Stimulated activated naive CD8-positive, alpha-beta T cell treated with anti-CD3 and anti-CD28 coated beads, Interleukin-15, amount 100 ng/mL, for 72 hours (primary cell): ENCODE measurements at regions not wholly inside any gene's neighbourhood (a gene's known extent, or its start where the extent isn't known, plus 50 kb on each side); places are given as distances from the start of the nearest gene placed in this dataset.
A peak's percentile ranks its signal among the peaks of the same experiment; 100 is the strongest.

Experiments used
- ATAC-seq: fragments of 150-1000 bp; cut with Tn5 transposase; 2 replicates; pipeline ENCODE4 v1.10.0; 2021; ENCODE audit warnings: mild to moderate bottlenecking, moderate library complexity
- DNase-seq, 2 donors: peaks; one replicate each; pipeline ENCODE4 v3.0.0; 2021 to 2022
- H3K27ac Mint-ChIP-seq, 2 donors: one replicate each; pipeline ENCODE4 v1.8.0; 2022; ENCODE audit warnings: mild to moderate bottlenecking in 2 of 2, mixed read lengths in 2 of 2, moderate library complexity in 2 of 2
- H3K27me3 Mint-ChIP-seq: one replicate; pipeline ENCODE4 v1.8.0; 2022; ENCODE audit warnings: mixed read lengths
- H3K4me1 Mint-ChIP-seq: one replicate; pipeline ENCODE4 v1.8.0; 2022; ENCODE audit warnings: mild to moderate bottlenecking, mixed read lengths
- H3K4me3 Mint-ChIP-seq, 2 donors: one replicate each; pipeline ENCODE4 v1.8.0; 2022; ENCODE audit warnings: mild to moderate bottlenecking in 2 of 2, mixed read lengths in 2 of 2, moderate library complexity in 1 of 2
- H3K9me3 Mint-ChIP-seq, 2 donors: one replicate each; pipeline ENCODE4 v1.8.0; 2022; ENCODE audit warnings: mixed read lengths in 2 of 2

- no peak for DNase-seq
- no peaks in the 10 kb centered on the region for H3K27me3 Mint-ChIP-seq
- H3K4me1 Mint-ChIP-seq = no peaks in the 10 kb centered on the region
- no peak overlapping the region for H3K4me3 Mint-ChIP-seq
- H3K9me3 Mint-ChIP-seq = peaks cover 9 to 16% of the 10 kb centered on the region in 2 donors
- H3K27ac Mint-ChIP-seq = no peak overlapping the region
- ATAC-seq = no peak
Measured at GRCh38 chr1:2941040-2941439, 80.2 kb upstream of the ACTRT2 start.

DNA sequence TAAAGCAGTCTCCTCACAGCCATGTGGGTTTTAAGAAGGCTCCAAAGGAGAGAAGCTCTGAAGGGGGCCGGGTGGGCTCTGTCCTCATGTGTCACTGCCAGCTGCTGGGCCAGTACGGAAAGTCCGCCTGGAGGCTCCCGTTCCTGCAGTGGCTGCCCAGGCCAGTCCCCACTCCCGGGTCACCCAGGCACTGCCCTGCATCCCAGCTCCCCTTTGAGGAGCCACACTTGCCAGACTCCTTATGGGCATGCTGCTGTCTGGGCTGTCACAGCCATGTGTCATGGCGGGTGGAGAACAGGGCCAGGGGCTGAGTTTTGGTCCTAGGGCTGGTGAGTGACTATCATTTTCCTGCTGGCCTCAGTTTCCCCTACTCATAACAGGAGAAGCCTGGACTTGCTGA is 79.4 kb upstream of the ACTRT2 start:
- Mint-ChIP-seq H3K27ac (no peak overlapping the region), H3K4me3 (no peak overlapping the region), H3K9me3 (peaks cover 9 to 16% of the 10 kb centered on the region in 2 donors), H3K4me1 (no peaks in the 10 kb centered on the region), H3K27me3 (peaks cover 4% of the 10 kb centered on the region)
- no peak for ATAC-seq
- DNase-seq = no peak

DNA sequence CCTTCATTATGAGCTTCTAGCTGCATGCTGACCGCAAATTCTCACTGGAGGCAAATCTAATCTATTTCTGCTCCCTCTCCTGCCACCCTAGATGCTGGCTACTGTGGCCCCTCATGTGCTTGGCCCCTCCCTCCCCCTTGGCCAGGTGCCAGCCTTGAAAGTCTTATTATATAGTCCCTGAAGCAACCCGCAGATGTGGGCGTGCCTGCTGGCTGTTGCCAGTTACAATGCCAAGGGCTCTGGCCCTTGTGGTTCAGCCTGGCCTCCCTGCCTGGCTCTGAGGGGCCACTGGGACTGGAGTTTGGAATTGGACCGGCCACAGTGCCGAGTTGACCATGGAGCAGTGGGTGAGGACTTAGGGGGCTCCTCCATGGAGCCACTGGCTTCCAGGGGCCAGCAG is 78.9 kb upstream of the ACTRT2 start:
- Mint-ChIP-seq H3K4me3 (no peak overlapping the region), H3K27me3 (peaks cover 9% of the 10 kb centered on the region), H3K4me1 (no peaks in the 10 kb centered on the region), H3K9me3 (peaks cover 9 to 16% of the 10 kb centered on the region in 2 donors), H3K27ac (no peak overlapping the region)
- ATAC-seq (no peak), DNase-seq (no peak)

DNA sequence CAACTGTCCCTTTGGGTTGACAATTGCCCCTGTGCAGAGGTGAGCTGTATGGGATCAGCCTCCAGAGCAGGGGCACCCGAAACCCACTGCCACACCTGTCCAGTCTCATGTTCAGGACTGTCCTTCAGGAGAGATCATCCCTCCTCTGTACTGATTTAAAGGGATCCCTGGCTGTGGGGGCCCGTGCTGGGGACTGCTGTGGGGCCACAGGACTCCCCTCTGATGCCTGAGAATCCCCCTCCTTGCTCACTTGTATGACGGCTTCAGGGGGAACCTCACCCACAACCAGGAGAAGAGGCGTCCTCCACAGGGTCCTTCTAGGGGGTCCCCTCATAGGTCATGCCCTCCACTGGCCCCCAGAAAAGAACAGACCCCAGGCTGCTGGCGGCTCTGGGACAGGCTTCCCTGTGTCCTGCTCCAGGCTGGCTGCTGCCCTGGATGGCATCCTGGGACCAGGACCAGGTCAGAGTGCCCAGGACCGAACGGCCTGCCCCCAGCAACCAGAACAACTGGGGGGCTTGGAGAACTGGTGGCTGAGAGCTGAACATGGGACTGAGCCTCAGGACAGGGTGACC is 77.5 kb upstream of the ACTRT2 start:
- H3K27ac Mint-ChIP-seq = no peak overlapping the region
- DNase-seq (no peak), ATAC-seq (no peak)
- peaks cover 9% of the 10 kb centered on the region for H3K27me3 Mint-ChIP-seq
- peaks cover 5 to 6% of the 10 kb centered on the region in 2 donors for H3K9me3 Mint-ChIP-seq
- no peaks in the 10 kb centered on the region for H3K4me1 Mint-ChIP-seq
- H3K4me3 Mint-ChIP-seq = no peak overlapping the region

DNA sequence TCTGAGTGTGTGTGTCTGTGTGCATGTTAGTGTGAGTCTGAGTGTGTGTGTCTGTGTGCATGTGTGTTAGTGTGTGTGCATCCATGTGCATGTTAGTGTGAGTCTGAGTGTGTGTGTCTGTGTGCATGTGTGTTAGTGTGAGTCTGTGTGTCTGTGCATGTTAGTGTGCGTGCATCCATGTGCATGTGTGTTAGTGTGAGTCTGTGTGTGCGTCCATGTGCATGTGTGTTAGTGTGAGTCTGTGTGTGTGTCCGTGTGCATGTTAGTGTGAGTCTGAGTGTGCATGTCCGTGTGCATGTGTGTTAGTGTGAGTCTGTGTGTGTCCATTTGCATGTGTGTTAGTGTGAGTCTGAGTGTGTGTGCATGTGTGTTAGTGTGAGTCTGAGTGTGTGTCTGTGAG is 76.6 kb upstream of the ACTRT2 start:
- no peaks in the 10 kb centered on the region for H3K4me1 Mint-ChIP-seq

GRCh38 chr1:2945821-2946231 is 75.4 kb upstream of the ACTRT2 start:
- Mint-ChIP-seq H3K27ac (no peak overlapping the region), H3K27me3 (peaks cover 9% of the 10 kb centered on the region), H3K4me1 (no peaks in the 10 kb centered on the region), H3K4me3 (no peak overlapping the region), H3K9me3 (peaks cover 5 to 6% of the 10 kb centered on the region in 2 donors)
- ATAC-seq (no peak), DNase-seq (no peak)

More for the DNA sequence above, 76.6 kb upstream of the ACTRT2 start:
- no peak for ATAC-seq
- Mint-ChIP-seq H3K27ac (no peak overlapping the region), H3K9me3 (peaks cover 5 to 6% of the 10 kb centered on the region in 2 donors), H3K4me3 (no peak overlapping the region), H3K27me3 (peaks cover 9% of the 10 kb centered on the region)
- no peak for DNase-seq

DNA sequence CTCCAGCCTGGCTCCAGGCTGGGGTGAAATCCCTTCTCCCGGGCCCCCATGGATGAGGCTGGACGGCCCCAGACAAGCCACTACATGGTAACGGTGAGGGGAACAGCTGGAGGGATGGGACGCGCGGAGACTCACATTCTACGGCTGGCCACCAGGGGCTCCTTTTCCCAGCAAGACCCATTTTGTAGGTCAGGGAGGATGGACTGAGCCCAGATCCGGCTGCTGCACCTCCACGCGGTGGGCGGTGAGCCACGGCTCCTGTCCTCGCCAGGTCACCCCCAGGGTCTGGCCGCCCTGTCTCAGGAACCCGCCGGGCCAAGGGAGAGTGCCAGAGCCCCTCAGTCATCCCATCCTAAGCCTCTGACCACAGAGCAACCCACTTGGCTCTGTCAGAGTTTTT is 75.0 kb upstream of the ACTRT2 start:
- Mint-ChIP-seq H3K4me3 (no peak overlapping the region), H3K27me3 (peaks cover 9% of the 10 kb centered on the region), H3K4me1 (no peaks in the 10 kb centered on the region), H3K9me3 (peaks cover 4% of the 10 kb centered on the region in 2 donors), H3K27ac (no peak overlapping the region)
- no peak for ATAC-seq
- DNase-seq = no peak

GRCh38 chr1:2946999-2947690 is 74.1 kb upstream of the ACTRT2 start:
- Mint-ChIP-seq H3K27ac (peak overlapping the region; percentile 35 to 42), H3K4me1 (no peaks in the 10 kb centered on the region), H3K27me3 (peaks cover 9% of the 10 kb centered on the region), H3K9me3 (no peaks in the 10 kb centered on the region), H3K4me3 (no peak overlapping the region)
- no peak for DNase-seq
- ATAC-seq = no peak

- Mint-ChIP-seq H3K27me3 (peaks cover 9% of the 10 kb centered on the region), H3K9me3 (peaks cover 6 to 9% of the 10 kb centered on the region in 2 donors), H3K4me3 (no peak overlapping the region), H3K27ac (no peak overlapping the region), H3K4me1 (no peaks in the 10 kb centered on the region)
- no peak for ATAC-seq
- no peak for DNase-seq
Measured at GRCh38 chr1:2948001-2948750, 73.1 kb upstream of the ACTRT2 start.

GRCh38 chr1:2948751-2949680 is 72.3 kb upstream of the ACTRT2 start:
- ATAC-seq = no peak
- Mint-ChIP-seq H3K27me3 (peaks cover 9% of the 10 kb centered on the region), H3K27ac (no peak overlapping the region), H3K4me1 (no peaks in the 10 kb centered on the region), H3K4me3 (no peak overlapping the region), H3K9me3 (peaks cover 13 to 17% of the 10 kb centered on the region in 2 donors)
- no peak for DNase-seq

- no peaks in the 10 kb centered on the region for H3K4me1 Mint-ChIP-seq
- H3K4me3 Mint-ChIP-seq = no peak overlapping the region
- H3K27ac Mint-ChIP-seq = no peak overlapping the region
- peaks cover 22 to 30% of the 10 kb centered on the region in 2 donors for H3K9me3 Mint-ChIP-seq
- ATAC-seq (no peak), DNase-seq (no peak)
- H3K27me3 Mint-ChIP-seq = peaks cover 9% of the 10 kb centered on the region
Measured at GRCh38 chr1:2949966-2950925, 71.0 kb upstream of the ACTRT2 start.

GRCh38 chr1:2950926-2951305 is 70.4 kb upstream of the ACTRT2 start:
- Mint-ChIP-seq H3K27ac (no peak overlapping the region), H3K4me3 (no peak overlapping the region), H3K9me3 (peaks cover 25 to 36% of the 10 kb centered on the region in 2 donors), H3K27me3 (peaks cover 9% of the 10 kb centered on the region), H3K4me1 (no peaks in the 10 kb centered on the region)
- ATAC-seq = no peak
- DNase-seq = no peak

DNA sequence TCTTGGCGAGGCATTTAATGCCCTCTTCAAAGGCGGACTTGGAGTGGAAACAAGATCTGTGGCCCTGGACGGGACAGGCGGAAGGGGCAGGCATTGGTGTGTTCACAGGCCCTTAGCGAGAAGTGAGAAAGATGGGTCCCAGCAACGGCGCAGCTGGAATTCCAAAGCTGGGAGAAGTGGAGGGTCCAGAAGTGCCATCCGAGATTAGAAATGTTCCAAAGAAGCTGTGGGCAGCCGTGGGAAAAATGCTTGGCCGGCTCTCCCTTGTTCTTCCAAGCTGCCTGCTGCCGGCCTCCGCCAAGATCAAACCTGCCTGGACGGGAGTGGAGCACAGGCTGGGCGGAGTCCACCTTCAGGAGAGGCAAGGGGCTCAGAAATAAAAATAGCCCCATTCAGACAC is 69.4 kb upstream of the ACTRT2 start:
- ATAC-seq (no peak), DNase-seq (no peak)
- Mint-ChIP-seq H3K27ac (no peak overlapping the region), H3K27me3 (peaks cover 5% of the 10 kb centered on the region), H3K9me3 (peaks cover 31 to 46% of the 10 kb centered on the region in 2 donors), H3K4me1 (no peaks in the 10 kb centered on the region), H3K4me3 (no peak overlapping the region)

- ATAC-seq (no peak), DNase-seq (no peak)
- H3K9me3 Mint-ChIP-seq = peaks cover 31 to 47% of the 10 kb centered on the region in 2 donors
- H3K27ac Mint-ChIP-seq = no peak overlapping the region
- H3K4me1 Mint-ChIP-seq = no peaks in the 10 kb centered on the region
- H3K27me3 Mint-ChIP-seq = no peaks in the 10 kb centered on the region
- H3K4me3 Mint-ChIP-seq = no peak overlapping the region
Measured at GRCh38 chr1:2952371-2952770, 68.9 kb upstream of the ACTRT2 start.
